NCI-H2196 (cell line): ENCODE measurements at regions not wholly inside any gene's neighbourhood (a gene's known extent, or its start where the extent isn't known, plus 50 kb on each side); places are given as distances from the start of the nearest gene placed in this dataset.
"Not testable (repeated sequence)": the region's sequence is repeated elsewhere in the genome, so short reads cannot be mapped to it uniquely, and the experiment has no call there.

Experiments
- DNase-seq: peaks from one replicate; lab custom pipeline; 2025; ENCODE audit not compliant: unreplicated experiment; lab: John Stamatoyannopoulos, UW

DNA sequence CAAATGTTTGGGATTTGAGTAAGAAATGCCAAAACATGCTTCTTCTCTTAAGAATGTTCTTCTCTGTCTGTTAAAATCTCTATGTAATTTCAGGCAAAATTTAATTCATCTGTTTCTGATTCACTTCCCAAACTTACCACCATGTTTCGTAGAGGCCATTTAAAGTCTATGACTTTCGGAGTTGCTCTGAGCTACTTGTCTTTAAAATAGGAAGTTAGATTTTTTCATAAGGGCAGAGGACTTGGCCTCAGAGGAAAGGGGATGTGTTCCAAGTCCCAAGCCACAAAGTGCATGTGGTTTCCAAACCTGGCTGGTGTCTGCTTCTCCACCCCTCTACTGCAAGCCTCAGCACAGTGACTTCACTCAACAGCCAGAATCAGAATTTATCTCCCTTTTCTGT, 111.3 kb upstream of the ADRA1B start:
- no peak for DNase-seq

DNA sequence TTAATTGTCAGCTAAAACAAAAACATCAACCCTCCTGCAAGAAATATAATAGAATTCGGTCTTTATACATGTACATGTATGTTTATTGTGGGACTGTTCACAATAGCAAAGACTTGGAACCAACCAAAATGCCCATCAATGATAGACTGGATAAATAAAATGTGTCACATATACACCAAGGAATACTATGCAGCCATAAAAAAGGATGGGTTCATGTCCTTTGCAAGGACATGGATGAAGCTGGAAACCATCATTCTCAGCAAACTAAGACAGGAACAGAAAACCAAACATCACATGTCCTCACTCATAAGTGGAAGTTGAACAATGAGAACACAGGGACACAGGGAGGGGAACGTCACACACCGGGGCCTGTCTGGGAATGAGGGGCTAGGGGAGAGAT, 109.1 kb upstream of the ADRA1B start:
- not testable (repeated sequence) for DNase-seq

DNA sequence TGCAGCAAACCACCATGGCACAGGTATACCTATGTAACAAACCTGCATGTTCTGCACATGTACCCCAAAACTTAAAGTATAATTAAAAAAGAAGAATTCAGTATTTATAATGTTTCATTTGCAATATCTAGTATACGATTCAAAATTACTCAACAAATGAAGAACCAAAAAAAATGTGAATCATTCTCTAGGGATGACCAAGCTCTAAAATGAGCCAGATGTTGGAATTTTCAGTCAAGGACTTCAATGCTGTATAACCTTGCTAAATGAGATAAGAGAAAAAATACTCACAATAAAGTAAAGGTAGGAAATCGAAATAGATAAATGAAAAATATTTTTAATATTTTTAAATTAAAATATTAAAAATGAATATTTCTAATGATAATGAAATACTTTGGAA, 108.7 kb upstream of the ADRA1B start:
- no peak for DNase-seq

DNA sequence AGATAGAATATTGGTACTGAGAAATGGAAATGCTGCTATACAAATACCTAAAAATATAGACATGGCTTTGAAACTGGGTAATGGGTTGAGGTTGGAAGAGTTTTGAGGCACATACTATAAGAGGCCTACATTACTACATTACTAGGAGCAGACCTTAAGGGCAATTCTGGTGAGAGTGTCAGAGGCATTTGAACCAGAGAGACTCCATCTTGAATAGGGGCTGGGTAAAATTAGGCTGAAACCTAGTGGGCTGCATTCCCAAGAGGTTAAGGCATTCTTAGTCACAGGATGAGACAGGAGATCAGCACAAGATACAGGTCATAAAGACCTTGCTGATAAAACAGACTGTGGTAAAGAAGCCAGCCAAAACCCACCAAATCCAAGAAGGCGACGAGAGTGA, 104.6 kb upstream of the ADRA1B start:
- DNase-seq = no peak

DNA sequence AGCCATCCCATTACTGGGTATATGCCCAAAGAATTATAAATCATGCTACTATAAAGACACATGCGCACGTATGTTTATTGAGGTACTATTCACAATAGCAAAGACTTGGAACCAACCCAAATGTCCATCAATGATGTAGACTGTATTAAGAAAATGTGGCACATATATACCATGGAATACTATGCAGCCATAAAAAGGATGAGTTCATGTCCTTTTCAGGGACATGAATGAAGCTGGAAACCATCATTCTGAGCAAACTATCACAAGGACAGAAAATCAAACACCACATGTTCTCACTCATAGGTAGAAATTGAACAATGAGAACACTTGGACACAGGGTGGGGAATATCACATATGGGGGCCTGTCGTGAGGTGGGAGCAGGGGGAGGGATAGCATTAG, 103.5 kb upstream of the ADRA1B start:
- not testable (repeated sequence) for DNase-seq

DNA sequence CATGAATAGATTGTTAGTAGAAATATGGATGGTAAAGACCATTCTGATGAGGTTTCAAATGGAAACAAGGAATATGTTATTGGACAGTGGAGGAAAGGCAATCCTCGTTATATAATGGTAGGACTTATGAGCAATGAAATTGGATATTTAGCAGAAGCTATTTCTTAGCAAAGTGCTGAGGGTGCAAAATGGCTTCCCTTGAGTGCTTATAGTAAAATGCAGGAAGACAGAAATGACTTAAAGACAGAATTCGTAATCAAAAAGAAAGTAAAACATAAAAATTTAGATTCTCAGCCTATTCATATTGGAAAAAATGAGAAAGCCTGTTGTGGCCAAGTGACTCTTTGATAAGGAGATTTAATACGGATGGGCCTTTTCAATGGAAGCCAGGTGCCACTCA, 102.1 kb upstream of the ADRA1B start:
- no peak for DNase-seq

DNA sequence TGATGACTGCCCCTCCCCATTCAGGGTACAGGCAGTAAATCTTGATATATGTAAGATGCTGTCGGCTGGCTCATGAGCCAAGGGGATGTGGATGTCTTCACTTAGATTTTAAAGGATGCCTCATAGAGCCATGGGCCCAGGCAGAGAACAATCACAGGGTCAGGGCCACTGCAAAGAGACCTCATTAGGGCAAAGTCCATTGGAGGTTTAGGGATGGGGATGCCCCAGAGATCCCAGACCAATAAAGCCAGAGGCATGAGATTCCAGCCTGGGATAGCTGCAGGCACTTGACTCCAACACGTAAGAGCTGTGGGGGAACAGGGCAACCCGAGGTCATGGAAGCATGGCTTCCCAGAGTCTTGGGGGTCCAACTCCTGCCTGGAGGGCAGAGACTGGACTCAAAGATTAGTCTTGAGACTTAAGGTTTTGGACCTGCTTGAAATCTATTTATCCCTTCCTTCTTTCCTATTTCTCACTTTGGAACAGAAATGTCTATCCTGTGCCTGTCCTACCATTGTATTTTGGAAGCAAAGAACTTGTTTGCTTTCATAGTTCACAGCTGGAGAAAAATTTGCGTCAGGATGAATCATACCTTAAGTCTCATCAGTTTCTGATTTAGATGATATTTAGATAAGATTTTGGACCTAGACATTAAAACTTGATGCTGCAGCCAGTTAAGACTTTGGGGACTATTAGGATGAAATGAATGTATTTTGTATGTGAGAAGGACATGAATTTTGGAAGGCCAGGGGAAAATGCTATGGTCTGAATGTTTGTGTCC, 101.3 kb upstream of the ADRA1B start:
- no peak for DNase-seq

DNA sequence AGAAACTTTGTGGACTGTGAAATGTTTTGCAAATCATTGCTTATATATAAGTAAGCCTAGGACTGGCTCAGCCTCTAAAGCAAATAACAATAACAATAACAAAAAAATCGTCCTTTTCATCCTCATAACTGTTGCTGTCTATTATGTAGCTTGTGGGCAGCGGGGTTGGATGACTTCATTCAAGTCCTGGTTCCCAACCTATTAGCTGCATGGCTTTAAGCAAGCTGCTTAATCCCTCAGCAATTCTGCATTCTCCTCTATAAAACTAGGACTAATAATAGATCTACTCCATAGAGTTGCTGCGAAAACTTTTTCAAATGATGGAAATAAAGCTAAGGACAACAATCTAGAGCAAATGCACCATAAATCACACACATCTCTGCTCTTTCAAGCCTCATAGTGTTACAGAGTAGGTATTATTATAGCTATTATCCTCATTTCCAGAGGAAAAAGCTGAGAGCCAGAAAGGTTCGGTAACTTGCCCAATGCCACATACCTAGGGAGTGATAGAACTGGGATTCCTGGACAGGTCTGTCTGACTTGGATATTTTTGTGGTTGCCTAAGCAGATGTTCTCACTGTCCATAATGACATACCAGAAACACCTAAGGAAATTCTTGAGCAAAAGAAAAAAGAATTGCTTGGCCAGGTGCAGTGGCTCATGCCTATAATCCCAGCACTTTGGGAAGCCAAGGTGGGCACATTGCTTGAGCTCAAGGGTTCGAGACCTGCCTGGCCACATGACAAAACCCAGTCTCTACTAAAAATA, 98.8 kb upstream of the ADRA1B start:
- no peak for DNase-seq

DNA sequence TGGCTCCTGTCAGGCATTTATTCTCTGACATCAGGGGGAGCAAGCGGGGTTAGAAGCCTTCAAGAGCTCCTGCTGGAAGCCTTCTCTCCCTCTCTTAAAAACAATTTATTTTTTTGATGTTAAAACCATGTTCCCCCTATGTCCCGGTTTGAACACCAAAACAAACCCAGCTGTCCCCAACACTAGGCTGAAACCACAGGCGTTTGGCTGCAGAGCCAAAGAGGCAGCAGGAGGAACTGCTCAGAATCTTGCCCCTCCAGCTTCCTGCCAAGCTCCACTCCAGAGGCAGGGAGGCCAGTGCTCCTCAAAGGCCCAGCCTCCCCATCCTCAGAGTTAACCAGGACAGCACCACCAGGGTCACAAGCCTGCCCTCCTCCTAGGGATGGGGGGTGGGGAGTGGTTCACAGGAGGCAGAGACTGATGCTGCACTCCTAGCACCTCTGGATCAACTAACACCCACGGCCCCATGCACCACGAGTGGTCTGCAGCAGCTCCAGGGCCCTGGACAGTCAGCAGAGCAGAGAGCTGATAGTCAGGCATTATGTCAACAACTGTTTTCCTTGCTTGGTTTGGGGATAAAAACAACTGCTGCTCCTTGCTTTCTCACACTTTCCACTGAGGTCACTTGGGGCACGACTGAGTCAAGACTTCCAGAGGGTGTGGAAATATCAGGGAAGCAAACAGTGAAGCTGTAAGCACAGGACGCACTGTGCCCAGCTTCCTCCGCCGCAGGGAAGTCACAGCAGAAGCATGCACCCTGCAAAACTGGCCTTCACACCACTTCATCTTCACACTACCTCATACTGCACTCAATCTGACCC, 96.5 kb upstream of the ADRA1B start:
- no peak for DNase-seq

DNA sequence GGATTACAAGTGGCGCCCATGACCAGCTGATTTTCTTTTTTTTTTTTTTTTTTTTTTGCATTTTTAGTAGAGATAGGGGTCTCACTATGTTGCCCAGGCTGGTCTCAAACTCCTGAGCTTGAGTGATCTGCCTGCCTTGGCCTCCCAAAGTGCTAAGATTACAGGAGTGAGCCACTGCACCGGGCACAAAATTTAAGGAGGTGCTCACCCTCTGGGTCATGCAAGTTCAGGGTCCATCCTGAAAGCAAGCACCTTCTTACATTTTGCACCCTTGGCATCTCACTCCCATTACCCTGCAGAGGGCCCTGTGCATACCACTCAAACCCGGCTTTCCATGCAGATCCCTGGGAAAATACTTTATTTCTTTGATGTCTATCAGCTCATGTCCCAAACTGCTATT, 95.6 kb upstream of the ADRA1B start:
- DNase-seq = no peak

DNA sequence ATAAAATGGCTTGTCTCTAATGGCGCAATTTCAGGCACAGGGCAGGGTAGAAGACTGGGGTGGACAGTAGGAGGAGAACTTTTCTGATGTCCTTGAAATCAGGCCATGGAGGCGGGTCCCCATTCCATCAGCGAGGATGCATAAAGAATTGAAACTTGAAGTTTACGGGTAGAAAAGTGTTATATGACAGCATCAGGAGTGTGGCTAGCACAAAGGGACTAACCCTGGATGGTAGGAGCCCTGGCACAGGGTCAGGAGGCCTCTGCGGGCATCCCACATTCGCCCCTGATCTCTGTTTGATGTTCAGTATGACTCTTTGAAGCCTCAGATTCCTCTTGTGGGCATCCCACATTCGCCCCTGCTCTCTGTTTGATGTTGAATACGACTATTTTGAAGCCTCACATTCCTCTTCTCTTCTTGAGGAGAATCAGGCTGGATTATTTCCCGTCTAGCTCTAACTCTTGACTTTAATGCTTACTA, 94.8 kb upstream of the ADRA1B start:
- no peak for DNase-seq

DNA sequence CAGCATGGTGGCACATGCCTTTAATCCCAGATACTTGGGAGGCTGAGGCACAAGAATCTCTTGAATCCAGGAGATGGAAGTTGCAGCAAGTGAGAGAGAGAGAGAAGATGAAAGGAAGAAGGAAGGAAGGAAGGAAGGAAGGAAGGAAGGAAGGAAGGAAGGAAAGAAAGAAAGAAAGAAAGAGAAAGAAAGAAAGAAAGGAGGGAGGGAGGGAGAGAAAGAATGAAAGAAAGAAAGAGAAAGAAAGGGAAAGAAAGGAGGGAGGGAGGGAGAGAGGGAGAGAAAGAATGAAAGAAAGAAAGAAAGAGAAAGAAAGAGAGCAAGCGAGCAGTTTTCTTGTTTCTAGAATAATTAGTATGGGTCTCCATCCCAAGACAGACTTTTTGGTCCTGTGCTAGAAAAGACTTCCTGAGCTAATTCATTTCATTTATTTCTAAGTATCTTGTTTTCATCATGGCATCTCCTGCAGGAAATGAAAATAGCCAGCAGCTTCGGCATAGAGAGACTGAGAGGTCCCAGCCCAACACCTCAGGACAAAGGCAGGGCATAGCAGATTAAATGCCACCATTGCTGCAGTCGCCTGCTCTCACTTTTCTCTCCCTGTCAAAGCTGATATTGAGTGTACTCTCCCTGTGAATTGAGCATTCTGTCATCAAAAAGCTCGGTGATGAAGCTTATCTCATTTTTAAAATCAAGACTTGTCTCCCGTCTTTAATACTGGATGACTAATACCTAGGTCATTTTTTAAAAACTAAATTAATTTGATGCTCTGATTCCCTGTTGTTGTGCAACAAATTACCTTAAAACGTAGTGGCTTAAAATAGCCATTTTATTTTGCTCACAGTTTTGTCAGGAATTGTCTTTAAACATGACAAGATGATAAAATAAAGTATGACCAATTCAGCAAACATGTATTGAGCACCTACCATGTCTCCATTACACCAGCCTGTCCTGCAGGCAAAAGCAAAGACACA, 91.8 kb upstream of the ADRA1B start:
- no peak for DNase-seq

DNA sequence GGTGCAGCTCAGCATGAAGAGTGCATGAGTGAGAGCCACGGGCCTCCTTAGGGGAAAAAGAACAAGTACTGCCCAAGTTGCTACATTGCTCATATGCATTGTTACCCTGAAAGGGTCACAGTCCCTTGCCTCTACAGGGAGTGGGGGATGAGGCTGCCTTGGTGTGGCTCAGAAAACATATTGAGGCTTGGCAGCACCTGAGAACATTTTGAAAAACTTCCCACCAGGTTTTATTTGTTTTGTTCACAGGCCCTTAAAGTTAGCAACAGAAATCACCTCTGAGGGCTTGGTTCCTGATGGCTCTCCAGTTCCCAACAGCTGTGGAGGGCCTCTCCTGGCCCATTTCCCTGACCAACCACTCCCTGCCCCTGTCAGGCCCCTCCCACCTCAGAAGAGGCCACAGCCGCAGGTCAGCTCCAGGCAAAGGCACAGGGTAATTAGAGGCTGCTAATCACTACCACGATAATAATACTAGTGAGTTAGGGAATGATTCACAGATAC, 90.7 kb upstream of the ADRA1B start:
- DNase-seq = no peak

DNA sequence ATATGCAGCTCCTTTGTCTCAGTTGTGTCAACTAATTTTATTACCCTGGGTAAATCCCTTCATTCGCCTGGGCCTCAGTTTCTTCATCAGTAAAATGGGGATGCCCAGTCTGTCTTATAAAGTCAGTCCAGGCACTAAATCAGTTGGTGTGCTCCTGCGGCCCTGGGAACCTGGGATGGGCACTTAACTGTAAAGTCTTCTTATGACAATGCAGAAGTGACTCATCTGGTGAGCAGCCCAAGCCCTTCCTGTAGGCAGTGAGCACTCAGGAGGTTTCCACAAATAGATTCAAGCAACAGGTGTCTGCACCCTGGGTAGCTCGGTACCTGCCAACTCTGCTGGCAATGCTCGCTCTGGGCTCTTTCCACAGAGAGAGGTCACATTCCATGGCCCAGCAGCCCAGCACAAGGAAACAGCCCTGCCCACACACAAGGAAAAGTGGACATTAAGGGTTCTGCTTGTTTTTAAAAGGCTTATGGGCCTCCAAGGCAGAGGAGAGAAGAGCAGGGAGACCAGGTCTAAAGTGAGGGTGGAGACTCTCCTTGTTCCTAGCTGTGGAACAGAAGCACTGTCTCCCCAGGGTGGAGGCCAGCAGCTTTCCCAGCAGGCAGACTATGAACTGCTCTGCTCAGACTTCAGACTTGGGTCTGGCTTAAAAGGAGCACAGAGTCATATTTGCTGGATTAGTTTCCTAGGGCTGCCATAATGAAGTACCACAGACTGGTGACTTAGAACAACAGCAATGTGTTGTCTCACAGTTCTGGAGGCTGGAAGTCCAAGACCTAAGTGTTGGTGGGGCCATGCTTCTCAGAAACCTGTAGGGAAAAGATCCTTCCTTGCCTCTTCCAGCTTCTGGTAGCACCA, 89.7 kb upstream of the ADRA1B start:
- no peak for DNase-seq

DNA sequence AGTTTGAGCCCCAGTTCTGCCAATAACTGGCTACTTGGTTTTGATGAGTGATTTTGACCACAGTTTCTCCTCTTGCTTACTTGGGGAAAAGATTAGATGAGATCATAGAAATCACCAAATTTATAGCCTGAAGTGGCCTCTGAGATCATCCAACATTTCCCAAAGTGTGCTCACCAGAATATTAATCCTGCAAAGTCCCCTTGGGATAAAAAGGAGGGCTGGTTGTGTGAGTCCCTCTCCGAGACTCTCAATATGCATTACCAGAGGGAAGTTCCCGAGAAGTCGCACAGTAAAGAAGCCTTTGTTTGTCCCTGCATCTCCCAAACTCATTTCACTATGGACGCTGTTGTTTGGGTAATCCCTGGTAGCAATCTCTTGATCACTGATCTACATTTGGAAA, 88.4 kb upstream of the ADRA1B start:
- DNase-seq = no peak

DNA sequence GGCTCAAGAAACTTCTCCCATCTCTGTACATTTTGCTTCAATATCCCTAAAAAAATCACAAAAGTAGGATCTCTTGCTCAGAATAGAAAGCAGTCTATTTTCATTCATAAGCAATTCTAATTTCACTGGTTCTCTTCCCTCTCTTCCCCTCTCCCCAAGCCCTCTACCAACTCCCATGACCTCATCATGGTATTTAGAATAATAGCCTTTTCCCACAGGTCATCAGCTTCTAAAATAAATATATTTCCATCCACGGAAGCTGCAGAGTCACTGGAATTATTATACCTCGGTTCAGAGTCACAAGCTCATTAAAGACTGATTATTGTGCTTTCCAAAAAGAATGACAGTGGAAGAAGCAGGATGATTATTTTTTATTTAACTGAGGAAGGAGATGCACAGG, 84.2 kb upstream of the ADRA1B start:
- DNase-seq = no peak

DNA sequence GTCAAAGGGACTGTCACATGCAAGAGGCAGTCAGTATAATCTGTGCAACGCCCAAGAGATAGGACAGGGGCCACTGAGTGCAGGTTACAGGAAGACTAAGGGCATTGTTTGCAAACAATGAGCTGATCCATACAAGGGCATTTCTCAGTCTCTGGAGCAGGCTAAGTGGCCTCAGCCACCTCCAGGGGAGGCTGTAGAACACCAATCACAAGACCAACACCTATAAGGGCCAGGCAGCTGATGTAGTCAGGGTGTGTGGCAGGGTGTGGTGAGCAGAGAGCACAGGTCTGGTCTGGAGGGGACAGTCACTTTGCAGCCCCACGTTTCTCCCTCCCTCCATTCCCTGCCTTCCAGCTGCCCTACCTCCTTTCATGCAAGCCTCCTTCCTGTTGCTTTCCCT, 83.2 kb upstream of the ADRA1B start:
- no peak for DNase-seq

DNA sequence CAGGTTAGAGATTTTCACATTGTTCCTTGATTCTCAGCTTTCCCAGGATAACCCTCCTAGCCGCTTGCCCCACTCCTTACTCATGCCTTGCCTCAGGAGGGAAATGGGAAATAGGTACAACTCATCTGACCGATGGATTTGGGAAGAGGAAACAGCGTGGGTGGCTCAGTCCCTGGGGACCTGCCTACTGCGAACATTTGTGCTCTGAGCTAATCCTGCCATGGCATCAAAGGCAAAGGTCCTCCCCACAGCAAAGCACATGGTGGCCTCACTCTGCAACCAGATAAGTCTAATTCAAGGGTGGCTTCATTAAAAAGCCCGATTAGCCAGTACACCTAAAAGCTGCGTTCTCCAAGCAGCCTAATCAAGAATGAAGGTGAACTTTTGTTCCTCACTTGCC, 82.4 kb upstream of the ADRA1B start:
- no peak for DNase-seq

DNA sequence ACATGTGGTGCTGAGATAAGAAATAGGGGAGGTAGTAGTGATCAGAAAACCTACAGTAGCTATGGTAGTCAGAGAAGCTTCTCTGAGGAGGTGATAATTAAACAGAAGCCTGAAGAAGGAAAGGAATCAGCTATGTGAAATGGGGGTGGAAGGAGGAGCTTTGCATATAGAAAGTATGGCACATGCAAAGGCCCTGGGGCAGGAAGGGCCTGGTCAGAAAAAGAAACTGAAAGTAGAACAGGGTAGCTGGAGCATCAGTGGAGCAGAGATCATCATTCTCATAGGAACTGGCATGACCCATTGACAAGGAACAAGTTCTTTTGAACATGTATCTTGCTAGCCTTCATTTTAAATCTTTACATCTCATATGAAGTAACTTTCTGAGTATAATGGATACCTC, 80.7 kb upstream of the ADRA1B start:
- DNase-seq = no peak
